ENCODE measurements at regions not wholly inside any gene's neighbourhood (a gene's known extent, or its start where the extent isn't known, plus 50 kb on each side); places are given as distances from the start of the nearest gene placed in this dataset.

GRCh38 chr18:66724664-66725356, 120.9 kb upstream of the CDH19 start:
- no peaks in the 10 kb centered on the region for H3K9me3 ChIP-seq (ENCODE audit: control insufficient read depth in 4 of 4, low read length in 3 of 4)
- H3K4me1 ChIP-seq (ENCODE audit: control insufficient read depth in 4 of 4, insufficient read depth in 4 of 4, low read length in 3 of 4) = peaks cover 0 to 10% (median 4%) of the 10 kb centered on the region in 4 donors
- no peak for DNase-seq (ENCODE audit: low spot score)
- no peaks in the 10 kb centered on the region for H3K36me3 ChIP-seq (ENCODE audit: control insufficient read depth in 4 of 4, insufficient read depth in 3 of 4, low read depth in 1 of 4, low read length in 3 of 4)
- TF ChIP-seq RXRA (IDR thresholded peaks at IDR 0.05) = peak; percentile 60 to 75
- TF ChIP-seq SP1 (IDR thresholded peaks at IDR 0.05) = peak; percentile 93
- TF ChIP-seq YY1 (IDR thresholded peaks at IDR 0.05) = peak; percentile 90
- no peak for TF ChIP-seq FOXA1 (IDR thresholded peaks at IDR 0.05)
- TF ChIP-seq REST (IDR thresholded peaks at IDR 0.05) = peak; percentile 52
- no peak for TF ChIP-seq ZBTB33 (IDR thresholded peaks at IDR 0.05)
- TF ChIP-seq HNF4A (conservative IDR thresholded peaks at IDR 0.05) = peak; percentile 93 to 95
- TF ChIP-seq HNF4G (IDR thresholded peaks at IDR 0.05) = peak; percentile 77
- peak; percentile 54 for TF ChIP-seq CTCF (IDR thresholded peaks at IDR 0.05; ENCODE audit: low read depth, low read length, missing input control)
- peak; percentile 47 for TF ChIP-seq NR2F2 (IDR thresholded peaks at IDR 0.05)
- no peak for TF ChIP-seq GABPA (IDR thresholded peaks at IDR 0.05 in 1 of 2, conservative IDR thresholded peaks at IDR 0.05 in 1 of 2)
- peak; percentile 67 for TF ChIP-seq ATF3 (IDR thresholded peaks at IDR 0.05)
- TF ChIP-seq MAX (IDR thresholded peaks at IDR 0.05) = peak; percentile 51
- TF ChIP-seq TAF1 (conservative IDR thresholded peaks at IDR 0.05) = no peak
- TF ChIP-seq FOXA2 (IDR thresholded peaks at IDR 0.05) = peak; percentile 72
- TF ChIP-seq RAD21 (IDR thresholded peaks at IDR 0.05) = peak; percentile 69 to 72
- TF ChIP-seq JUND (IDR thresholded peaks at IDR 0.05) = peak; percentile 53 to 72
- TF ChIP-seq EGR1 (IDR thresholded peaks at IDR 0.05; ENCODE audit: low read depth in 2 of 2) = peak in 1 of 2 donors; percentile 29
- H3K27me3 ChIP-seq (ENCODE audit: control insufficient read depth in 4 of 4, insufficient read depth in 4 of 4, low read length in 3 of 4) = no peaks in the 10 kb centered on the region
- no peak overlapping the region for H3K9ac ChIP-seq (ENCODE audit: low read depth in 1 of 2, low read length in 2 of 2)
- H3K27ac ChIP-seq (ENCODE audit: low read depth in 1 of 2, low read length in 2 of 2) = no peak overlapping the region
- no peak overlapping the region for H3K4me3 ChIP-seq (ENCODE audit: low read depth in 1 of 3, low read length in 3 of 3)
- 24% methylated on average over 5 of the region's 5 CpGs for WGBS

All from liver (tissue), 8 donors.